ENCODE measurements at regions not wholly inside any gene's neighbourhood (a gene's known extent, or its start where the extent isn't known, plus 50 kb on each side); places are given as distances from the start of the nearest gene placed in this dataset.
"Not testable (repeated sequence)": the region's sequence is repeated elsewhere in the genome, so short reads cannot be mapped to it uniquely, and the experiment has no call there.

GRCh38 chr1:166305371-166305770 is 138.6 kb upstream of the FAM78B start:
- DNase-seq (ENCODE audit: low spot score): no peak

- no peak for DNase-seq (ENCODE audit: low spot score)
Measured at GRCh38 chr1:166307261-166308188, 140.7 kb upstream of the FAM78B start.

GRCh38 chr1:166316306-166316705 is 149.5 kb upstream of the FAM78B start:
- not testable (repeated sequence) for DNase-seq (ENCODE audit: low spot score)

- no peak for DNase-seq (ENCODE audit: low spot score)
Measured at GRCh38 chr1:166322470-166322869, 155.7 kb upstream of the FAM78B start.

DNA sequence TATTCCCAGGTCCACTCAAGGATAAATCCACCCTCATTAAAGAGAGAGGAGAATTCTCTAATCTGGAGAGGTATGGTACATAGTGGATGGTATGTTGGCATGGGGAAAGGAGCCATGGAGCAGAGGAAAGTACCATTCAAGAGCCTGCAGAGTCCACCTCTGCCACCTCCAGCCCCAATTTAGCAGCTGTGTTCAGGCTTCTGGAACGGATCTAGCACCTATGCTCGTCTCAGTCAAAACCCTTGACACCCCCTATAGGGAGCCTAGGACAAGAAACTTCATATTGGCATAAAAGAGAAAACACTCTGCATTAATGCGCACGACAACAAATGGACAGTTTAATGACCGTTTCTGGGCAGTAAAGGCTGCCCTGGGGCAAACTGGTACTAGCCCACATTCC is 161.1 kb upstream of the FAM78B start:
- no peak for DNase-seq (ENCODE audit: low spot score)

- DNase-seq (ENCODE audit: low spot score): no peak
Measured at GRCh38 chr1:166328956-166329355, 162.2 kb upstream of the FAM78B start.

DNA sequence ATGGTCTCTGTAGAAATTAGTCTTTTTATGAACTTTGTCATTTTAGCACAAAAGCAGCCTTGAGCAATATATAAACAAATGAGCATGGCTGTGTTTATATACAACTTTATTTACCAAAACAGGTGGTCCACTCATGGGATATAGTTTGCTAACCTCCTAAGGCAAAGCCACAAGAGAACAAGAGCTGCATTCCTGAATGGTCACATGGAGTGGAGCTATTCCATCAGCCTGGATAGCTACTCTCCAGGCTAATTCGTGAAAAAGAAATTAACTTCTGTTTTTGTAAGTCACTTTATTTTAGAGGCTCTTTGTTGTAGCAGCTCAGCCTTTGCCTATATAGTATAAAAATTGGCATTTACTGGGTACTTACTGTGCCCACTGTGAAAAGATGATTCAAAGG is 163.3 kb upstream of the FAM78B start:
- no peak for DNase-seq (ENCODE audit: low spot score)

DNA sequence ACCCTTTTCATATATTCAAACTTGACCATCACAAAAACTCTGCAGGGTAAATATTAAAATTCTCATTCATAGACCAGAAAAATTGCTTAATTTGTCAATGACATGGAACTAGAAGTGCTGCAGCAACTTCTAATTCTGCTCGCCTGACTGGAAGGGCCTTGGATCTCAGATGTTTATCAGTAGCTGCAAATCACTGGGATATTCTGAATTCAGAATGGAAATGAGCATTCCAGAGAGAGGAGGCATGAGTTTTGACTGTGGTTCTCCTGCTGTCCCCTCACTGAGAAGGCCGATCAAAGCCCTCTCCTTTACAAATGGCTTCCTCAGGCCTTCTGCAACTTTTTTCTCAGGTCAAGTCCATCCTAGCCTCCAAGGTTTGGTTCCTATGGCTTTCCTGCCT is 171.3 kb upstream of the FAM78B start:
- no peak for DNase-seq (ENCODE audit: low spot score)

- no peak for DNase-seq (ENCODE audit: low spot score)
Measured at GRCh38 chr1:166340709-166341108, 173.9 kb upstream of the FAM78B start.

DNA sequence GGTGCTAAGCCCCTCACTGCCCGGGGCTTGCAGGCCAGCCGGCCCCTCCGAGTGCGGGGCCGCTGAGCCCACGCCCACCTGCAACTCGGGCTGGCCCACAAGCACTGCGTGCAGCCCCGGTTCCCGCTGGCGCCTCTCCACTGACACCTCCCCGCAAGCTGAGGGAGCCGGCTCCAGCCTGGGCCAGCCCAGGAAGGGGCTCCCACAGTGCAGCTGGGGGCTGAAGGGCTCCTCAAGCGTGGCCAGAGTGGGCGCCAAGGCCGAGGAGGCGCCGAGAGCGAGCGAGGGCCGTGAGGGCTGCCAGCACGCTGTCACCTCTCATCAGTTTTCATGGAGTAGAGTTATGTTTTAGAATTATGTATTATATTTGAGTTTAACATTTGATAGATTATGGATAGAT is 176.5 kb upstream of the FAM78B start:
- DNase-seq (ENCODE audit: low spot score): no peak

GRCh38 chr1:166350490-166350889 is 183.7 kb upstream of the FAM78B start:
- no peak for DNase-seq (ENCODE audit: low spot score)

DNA sequence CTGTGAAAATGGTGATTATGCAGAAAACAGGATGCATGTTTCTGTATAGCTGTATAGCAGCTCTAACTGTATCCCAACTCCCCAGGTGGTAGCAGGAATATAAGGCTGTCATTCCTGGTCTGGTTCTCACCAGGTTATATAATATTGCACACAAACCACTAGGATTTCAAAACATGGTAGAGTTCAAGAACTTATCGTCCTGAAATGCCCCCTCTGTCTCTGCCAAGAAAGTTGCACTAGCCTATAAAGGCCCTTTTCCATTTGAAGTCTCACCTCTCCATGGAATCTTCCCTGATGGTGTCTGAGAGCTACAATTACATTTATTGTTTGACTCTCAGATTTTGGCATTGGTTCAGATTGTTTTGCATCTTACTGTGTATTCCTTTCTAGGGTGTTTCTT is 184.9 kb upstream of the FAM78B start:
- no peak for DNase-seq (ENCODE audit: low spot score)

GRCh38 chr1:166353213-166353612 is 186.4 kb upstream of the FAM78B start:
- no peak for DNase-seq (ENCODE audit: low spot score)

DNA sequence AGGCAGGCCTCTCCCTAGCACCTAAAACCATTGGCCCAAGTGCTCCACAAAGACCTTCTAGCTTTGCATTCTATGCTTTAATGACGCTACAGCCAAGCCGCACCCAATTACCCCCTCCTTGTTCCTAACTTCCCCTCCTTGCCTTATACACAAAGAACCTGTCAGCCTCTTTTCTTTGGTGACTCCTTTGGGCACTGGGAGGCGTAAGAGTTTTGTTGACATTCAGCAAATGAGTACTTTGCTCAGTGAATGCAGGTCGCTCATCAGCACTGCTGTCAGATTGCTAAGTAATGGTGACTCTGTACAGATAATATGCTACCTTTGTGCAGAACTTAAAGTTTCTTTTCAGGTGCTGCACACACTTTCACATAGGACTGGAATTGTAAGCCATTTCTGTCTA is 187.6 kb upstream of the FAM78B start:
- no peak for DNase-seq (ENCODE audit: low spot score)

DNA sequence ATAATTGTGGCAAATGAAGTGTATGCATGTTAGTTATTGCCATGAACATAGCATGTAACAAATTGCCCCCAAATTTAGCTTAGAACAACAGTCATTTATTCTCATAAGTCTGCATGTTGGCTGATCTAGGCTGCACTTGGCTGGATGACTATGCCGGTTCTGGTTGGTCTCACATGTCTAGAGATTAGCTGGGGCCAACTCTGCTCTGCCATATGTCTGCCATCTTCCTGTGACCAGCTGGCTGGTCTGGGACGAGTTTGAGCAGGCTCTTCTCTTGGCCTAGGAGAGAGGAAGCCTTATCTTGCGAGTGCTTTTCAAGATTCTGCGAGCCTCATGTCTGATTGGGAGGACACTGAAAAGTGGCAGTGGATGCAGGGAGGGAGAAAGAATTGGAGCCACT is 198.3 kb upstream of the FAM78B start:
- no peak for DNase-seq (ENCODE audit: low spot score)

DNA sequence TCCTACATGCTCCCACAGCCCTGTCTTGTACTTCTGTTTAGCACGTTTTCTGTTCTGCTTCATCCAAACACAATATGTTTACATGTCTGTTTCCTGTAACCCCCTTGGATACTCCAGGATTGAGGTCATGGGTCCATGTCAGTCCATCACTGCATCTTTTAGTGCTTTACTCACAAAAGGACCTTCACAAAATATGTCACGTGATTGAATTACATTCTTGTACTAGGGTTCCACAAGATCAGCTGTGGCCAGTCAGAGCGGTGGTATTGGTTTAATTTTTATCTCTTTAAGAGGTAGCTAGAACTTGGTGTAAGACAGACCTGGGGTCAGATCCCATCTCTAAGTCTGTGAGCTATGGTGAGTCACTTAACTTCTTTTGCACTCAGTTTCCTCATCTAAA is 201.2 kb upstream of the FAM78B start:
- DNase-seq (ENCODE audit: low spot score): no peak

DNA sequence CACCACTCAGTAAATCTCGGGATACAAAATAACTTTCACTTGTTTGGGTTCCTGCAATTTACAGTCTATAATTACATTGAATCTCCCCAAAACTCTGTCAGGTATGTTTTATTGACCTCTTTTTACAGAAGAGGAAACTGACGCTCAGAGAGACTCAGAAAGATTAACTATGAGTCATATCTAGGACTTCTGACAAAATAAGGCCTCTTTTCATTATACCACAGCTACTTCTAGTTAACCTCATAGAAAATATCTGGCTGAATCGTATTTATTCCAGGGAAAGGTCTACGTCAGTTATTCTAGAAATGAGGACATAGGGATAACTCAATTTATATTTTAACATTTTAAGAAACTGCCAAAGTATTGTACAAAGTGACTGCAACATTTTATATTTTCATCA is 211.1 kb upstream of the FAM78B start:
- no peak for DNase-seq (ENCODE audit: low spot score)

DNA sequence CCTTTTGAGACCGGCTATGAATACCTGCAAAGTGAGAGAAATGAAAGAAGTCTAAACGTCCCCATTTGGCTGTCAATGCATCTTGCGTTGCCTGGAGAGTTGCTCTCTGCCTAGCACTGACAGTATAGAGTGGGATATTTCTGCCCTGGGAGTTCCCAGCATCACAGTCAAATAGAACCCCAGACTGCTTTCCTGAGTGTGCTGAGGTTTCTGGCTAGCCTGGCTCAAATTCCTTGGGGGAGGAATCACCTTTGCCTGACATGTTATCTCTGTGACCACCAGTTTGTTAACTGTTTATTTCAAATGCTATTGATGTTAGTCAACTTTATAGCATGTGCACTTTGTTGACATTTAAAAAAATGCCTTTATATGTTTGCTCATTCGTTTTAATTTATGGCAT is 212.0 kb upstream of the FAM78B start:
- no peak for DNase-seq (ENCODE audit: low spot score)

DNA sequence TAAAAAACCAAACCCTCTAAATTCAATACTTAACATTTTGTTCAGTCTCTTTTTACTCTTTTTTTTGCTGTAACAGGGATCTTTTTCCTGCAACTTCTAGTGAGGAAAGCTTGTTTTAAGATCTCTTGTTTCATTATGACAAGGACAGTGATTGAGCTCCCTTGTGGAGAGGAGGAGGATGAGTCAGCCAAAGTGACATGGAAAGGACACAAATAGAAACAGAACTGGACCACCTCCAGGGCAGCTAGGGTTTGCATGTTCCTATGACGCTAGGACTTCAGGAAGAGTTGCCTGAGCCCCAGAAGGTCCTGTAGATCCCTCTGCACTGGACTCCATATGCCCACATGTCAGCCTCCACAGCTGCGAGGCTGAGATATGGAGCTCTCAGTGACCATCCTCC is 212.6 kb upstream of the FAM78B start:
- no peak for DNase-seq (ENCODE audit: low spot score)

DNA sequence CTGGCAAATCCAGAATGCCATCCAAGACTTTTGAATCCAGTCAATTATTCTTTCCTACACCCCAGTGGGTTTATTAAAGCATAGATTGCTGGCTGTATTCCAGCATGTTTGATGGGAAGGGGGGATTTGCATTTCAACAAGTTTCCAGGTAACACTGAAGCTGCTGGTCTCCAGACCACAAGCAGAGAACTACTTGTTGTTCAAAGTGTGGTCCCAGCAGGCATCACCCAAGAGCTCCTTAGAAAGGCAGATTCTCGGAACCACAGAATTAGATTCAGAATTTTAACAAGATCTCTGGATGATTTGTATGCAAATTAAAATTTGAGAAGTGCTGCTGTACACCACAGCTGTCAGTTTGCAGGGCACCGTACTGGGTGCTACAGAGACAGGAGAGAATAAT is 216.3 kb upstream of the FAM78B start:
- no peak for DNase-seq (ENCODE audit: low spot score)

- no peak for DNase-seq (ENCODE audit: low spot score)
Measured at GRCh38 chr1:166383635-166384346, 217.0 kb upstream of the FAM78B start.

- no peak for DNase-seq (ENCODE audit: low spot score)
Measured at GRCh38 chr1:166384948-166385347, 218.1 kb upstream of the FAM78B start.

DNA sequence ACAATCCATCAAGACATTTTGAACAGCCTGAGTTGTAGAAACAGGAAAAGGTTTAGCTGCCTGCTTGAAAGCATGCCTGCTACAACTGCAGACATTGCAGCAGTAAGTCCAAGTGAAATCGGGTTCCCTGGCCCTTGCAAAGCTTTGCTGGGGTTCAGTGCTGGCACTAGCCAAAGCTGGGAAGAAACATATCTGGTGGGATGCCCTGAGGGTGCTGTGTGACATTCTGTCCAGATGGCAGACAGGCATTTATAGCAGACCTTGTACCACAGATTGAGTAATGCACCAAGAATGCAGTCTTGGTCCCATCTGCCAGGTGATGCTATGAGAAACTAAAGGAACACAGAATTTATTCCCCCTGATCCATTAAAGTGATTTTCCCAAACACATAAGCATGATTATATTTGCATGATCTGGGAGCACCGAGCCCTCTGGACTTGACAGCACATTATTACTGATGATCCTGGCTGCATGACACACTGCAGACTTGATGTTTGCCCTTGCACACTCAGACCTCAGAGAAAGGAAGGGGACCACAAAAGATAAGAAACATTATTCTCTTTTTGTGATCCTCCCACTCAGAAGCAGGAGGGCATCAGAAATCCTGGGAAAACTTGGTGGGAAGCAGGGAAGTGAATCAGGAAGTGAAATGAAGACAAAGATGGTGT is 223.7 kb upstream of the FAM78B start:
- DNase-seq (ENCODE audit: low spot score): no peak

All from LoVo (cell line).